Neural cell (in vitro differentiated cells): ENCODE measurements at regions not wholly inside any gene's neighbourhood (a gene's known extent, or its start where the extent isn't known, plus 50 kb on each side); places are given as distances from the start of the nearest gene placed in this dataset.

Experiments used
- H2AFZ ChIP-seq: fragments of 200-600, 300-800 bp; sonication (generic), shearing (Covaris generic); 2 replicates; pipeline ENCODE4 v1.6.0; 2014; ENCODE audit warnings: low read depth, mild to moderate bottlenecking, antibody characterized with exemption, low read length, moderate library complexity
- H3F3A ChIP-seq: fragments of 200-600 bp; shearing (Covaris generic); 2 replicates; pipeline ENCODE4 v1.6.1; 2016; ENCODE audit warnings: mild to moderate bottlenecking, moderate library complexity, mixed read lengths, antibody characterized with exemption, low read length; ENCODE audit not compliant: insufficient read depth, poor library complexity, severe bottlenecking
- H3K27ac ChIP-seq: fragments of 200-600, 300-800 bp; sonication (generic), shearing (Covaris generic); 2 replicates; pipeline ENCODE4 v1.5.1; 2014; ENCODE audit warnings: mild to moderate bottlenecking, low read length, moderate library complexity
- H3K27me3 ChIP-seq: fragments of 300-800, 200-600 bp; sonication (generic), shearing (Covaris generic); 2 replicates; pipeline ENCODE4 v1.6.0; 2014; ENCODE audit warnings: mild to moderate bottlenecking, low read depth, low read length, moderate library complexity; ENCODE audit not compliant: insufficient read depth
- H3K36me3 ChIP-seq: fragments of 300-800, 200-600 bp; sonication (generic), shearing (Covaris generic); 2 replicates; pipeline ENCODE4 v1.5.1; 2014; ENCODE audit warnings: mild to moderate bottlenecking, antibody characterized with exemption, low read length, moderate library complexity; ENCODE audit not compliant: insufficient read depth
- H3K4me2 ChIP-seq: fragments of 300-800, 200-600 bp; sonication (generic), shearing (Covaris generic); 2 replicates; pipeline ENCODE4 v1.6.0; 2014; ENCODE audit warnings: mild to moderate bottlenecking, low read length
- H3K4me3 ChIP-seq: fragments of 300-800, 200-600 bp; sonication (generic), shearing (Covaris generic); 2 replicates; pipeline ENCODE4 v1.5.1; 2014; ENCODE audit warnings: mild to moderate bottlenecking, low read length, moderate library complexity
- H3K79me2 ChIP-seq: fragments of 200-600 bp; shearing (Covaris generic); replicated peaks from 2 replicates; pipeline ENCODE4 v1.6.0; 2014; ENCODE audit warnings: mild to moderate bottlenecking, low read length, moderate library complexity; ENCODE audit not compliant: insufficient read depth
- H3K9ac ChIP-seq: fragments of 300-800, 200-600 bp; sonication (generic), shearing (Covaris generic); 2 replicates; pipeline ENCODE4 v1.6.1; 2016; ENCODE audit warnings: mild to moderate bottlenecking, low read length, mixed read lengths
- H3K9me2 ChIP-seq: fragments of 200-600 bp; shearing (Covaris generic); 2 replicates; pipeline ENCODE4 v1.6.1; 2016; ENCODE audit warnings: mild to moderate bottlenecking, low read length, mixed read lengths; ENCODE audit not compliant: insufficient read depth
- H3K9me3 ChIP-seq: fragments of 200-600, 300-800 bp; sonication (generic), shearing (Covaris generic); 2 replicates; pipeline ENCODE4 v1.6.1; 2016; ENCODE audit warnings: mild to moderate bottlenecking, mixed run types, low read length, moderate library complexity, mixed read lengths
- H4K20me1 ChIP-seq: fragments of 200-600 bp; shearing (Covaris generic); 2 replicates; pipeline ENCODE4 v1.6.1; 2016; ENCODE audit warnings: mild to moderate bottlenecking, mixed run types; ENCODE audit not compliant: insufficient read depth
- EP300 ChIP-seq: fragments of 450-650 bp; conservative IDR thresholded peaks from 2 replicates; pipeline ENCODE4 v1.6.1; 2014; ENCODE audit warnings: antibody characterized with exemption, mild to moderate bottlenecking, moderate library complexity; ENCODE audit not compliant: poor library complexity, severe bottlenecking
- EZH2 ChIP-seq: fragments of 200-600, 300-800 bp; shearing (Covaris generic), sonication (generic); IDR thresholded peaks from 2 replicates; pipeline ENCODE4 v1.6.1; 2014; ENCODE audit warnings: antibody characterized with exemption, low read length, borderline replicate concordance, mild to moderate bottlenecking; ENCODE audit not compliant: insufficient read depth, poor library complexity, severe bottlenecking
- MXI1 ChIP-seq: fragments of 450-650 bp; conservative IDR thresholded peaks from 2 replicates; pipeline ENCODE4 v1.6.1; 2014; ENCODE audit warnings: antibody characterized with exemption, mild to moderate bottlenecking; ENCODE audit not compliant: poor library complexity, severe bottlenecking
- POLR2AphosphoS5 ChIP-seq: IDR thresholded peaks from 2 replicates; pipeline ENCODE4 v1.6.1; 2012
- RAD21 ChIP-seq: fragments of 450-650 bp; conservative IDR thresholded peaks from 2 replicates; pipeline ENCODE4 v1.6.1; 2014; ENCODE audit warnings: antibody characterized with exemption, mild to moderate bottlenecking, moderate library complexity
- SMC3 ChIP-seq: fragments of 450-650 bp; conservative IDR thresholded peaks from 2 replicates; pipeline ENCODE4 v1.6.1; 2014; ENCODE audit warnings: antibody characterized with exemption, mild to moderate bottlenecking, moderate library complexity; ENCODE audit not compliant: poor library complexity
- TAF1 ChIP-seq: IDR thresholded peaks from 2 replicates; pipeline ENCODE4 v1.6.1; 2012; ENCODE audit warnings: low read depth
- TF ChIP-seq, protein P1 (sequence below): IDR thresholded peaks from 2 replicates; pipeline ENCODE4 v1.6.1; 2012; ENCODE audit warnings: borderline replicate concordance
- TF ChIP-seq, protein P2 (sequence below): fragments of 450-650 bp; IDR thresholded peaks from 2 replicates; pipeline ENCODE4 v1.5.1; 2014; ENCODE audit warnings: antibody characterized with exemption, mild to moderate bottlenecking, moderate library complexity; ENCODE audit not compliant: poor library complexity, severe bottlenecking

DNA sequence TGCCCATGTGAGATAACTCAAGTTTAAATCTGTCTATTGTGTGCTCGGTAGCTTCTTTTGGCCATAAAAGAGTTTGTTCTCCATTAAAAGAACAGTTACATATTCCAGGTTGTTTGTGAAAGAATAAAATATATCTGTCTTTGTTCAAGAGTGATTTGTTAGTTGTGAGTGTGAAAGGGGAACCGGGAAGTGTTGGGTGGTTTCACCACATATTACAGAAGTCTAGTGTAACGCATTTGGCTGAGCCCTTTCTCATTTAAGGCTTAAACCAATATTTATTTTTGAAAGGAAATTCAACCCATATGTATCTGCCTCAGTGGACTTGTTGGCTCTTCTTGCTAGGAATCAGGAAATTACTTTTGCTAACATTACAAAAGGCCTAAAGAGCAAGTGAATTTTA is 54.1 kb upstream of the DMRTA1 start:
- Histone ChIP-seq H3K36me3 (no peaks in the 10 kb centered on the region), H3K9me2 (no peaks in the 10 kb centered on the region), H3K9me3 (no peaks in the 10 kb centered on the region), H2AFZ (no peak overlapping the region), H3K79me2 (no peaks in the 10 kb centered on the region), H3K4me2 (no peak overlapping the region), H3K27me3 (no peaks in the 10 kb centered on the region), H4K20me1 (no peaks in the 10 kb centered on the region), H3K4me3 (no peak overlapping the region), H3K9ac (no peak overlapping the region), H3F3A (no peaks in the 10 kb centered on the region), H3K27ac (no peak overlapping the region)
- TF ChIP-seq EZH2 (no peak), POLR2AphosphoS5 (no peak), RAD21 (no peak), EP300 (no peak)

DNA sequence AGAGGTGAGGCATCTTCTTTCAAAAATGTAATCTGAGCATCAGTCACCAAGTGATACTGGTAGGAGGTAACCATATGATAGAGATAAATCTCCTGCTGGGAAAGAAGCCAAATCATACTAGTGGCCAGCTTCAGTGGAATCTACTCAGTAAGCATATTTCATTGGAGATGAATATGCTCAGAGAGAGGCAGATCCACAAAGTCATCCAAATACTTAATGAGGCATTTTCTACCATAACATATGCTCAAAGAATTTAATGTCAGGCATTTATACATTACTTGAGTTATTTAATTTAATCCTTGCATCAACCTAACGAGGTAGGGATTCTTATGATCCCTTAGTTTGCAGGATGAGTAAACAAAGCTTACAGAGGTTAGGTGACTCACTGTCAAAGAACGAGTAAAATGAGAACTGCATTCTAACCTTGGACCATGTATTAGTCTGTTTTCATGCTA is 50.9 kb upstream of the DMRTA1 start:
- TF ChIP-seq EZH2 (no peak), POLR2AphosphoS5 (no peak), TAF1 (no peak), RAD21 (no peak), EP300 (no peak), SMC3 (no peak), MXI1 (no peak)
- TF ChIP-seq, protein P1, sequence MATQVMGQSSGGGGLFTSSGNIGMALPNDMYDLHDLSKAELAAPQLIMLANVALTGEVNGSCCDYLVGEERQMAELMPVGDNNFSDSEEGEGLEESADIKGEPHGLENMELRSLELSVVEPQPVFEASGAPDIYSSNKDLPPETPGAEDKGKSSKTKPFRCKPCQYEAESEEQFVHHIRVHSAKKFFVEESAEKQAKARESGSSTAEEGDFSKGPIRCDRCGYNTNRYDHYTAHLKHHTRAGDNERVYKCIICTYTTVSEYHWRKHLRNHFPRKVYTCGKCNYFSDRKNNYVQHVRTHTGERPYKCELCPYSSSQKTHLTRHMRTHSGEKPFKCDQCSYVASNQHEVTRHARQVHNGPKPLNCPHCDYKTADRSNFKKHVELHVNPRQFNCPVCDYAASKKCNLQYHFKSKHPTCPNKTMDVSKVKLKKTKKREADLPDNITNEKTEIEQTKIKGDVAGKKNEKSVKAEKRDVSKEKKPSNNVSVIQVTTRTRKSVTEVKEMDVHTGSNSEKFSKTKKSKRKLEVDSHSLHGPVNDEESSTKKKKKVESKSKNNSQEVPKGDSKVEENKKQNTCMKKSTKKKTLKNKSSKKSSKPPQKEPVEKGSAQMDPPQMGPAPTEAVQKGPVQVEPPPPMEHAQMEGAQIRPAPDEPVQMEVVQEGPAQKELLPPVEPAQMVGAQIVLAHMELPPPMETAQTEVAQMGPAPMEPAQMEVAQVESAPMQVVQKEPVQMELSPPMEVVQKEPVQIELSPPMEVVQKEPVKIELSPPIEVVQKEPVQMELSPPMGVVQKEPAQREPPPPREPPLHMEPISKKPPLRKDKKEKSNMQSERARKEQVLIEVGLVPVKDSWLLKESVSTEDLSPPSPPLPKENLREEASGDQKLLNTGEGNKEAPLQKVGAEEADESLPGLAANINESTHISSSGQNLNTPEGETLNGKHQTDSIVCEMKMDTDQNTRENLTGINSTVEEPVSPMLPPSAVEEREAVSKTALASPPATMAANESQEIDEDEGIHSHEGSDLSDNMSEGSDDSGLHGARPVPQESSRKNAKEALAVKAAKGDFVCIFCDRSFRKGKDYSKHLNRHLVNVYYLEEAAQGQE = no peak
- TF ChIP-seq, protein P2, sequence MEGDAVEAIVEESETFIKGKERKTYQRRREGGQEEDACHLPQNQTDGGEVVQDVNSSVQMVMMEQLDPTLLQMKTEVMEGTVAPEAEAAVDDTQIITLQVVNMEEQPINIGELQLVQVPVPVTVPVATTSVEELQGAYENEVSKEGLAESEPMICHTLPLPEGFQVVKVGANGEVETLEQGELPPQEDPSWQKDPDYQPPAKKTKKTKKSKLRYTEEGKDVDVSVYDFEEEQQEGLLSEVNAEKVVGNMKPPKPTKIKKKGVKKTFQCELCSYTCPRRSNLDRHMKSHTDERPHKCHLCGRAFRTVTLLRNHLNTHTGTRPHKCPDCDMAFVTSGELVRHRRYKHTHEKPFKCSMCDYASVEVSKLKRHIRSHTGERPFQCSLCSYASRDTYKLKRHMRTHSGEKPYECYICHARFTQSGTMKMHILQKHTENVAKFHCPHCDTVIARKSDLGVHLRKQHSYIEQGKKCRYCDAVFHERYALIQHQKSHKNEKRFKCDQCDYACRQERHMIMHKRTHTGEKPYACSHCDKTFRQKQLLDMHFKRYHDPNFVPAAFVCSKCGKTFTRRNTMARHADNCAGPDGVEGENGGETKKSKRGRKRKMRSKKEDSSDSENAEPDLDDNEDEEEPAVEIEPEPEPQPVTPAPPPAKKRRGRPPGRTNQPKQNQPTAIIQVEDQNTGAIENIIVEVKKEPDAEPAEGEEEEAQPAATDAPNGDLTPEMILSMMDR = no peak
- no peaks in the 10 kb centered on the region for H3K36me3 ChIP-seq
- H3K4me2 ChIP-seq = no peak overlapping the region

More for the DNA sequence above, 50.9 kb upstream of the DMRTA1 start:
- Histone ChIP-seq H3K27me3 (no peaks in the 10 kb centered on the region), H3K4me3 (no peak overlapping the region), H2AFZ (no peak overlapping the region), H3K9me2 (no peaks in the 10 kb centered on the region), H3F3A (no peaks in the 10 kb centered on the region), H3K9ac (no peak overlapping the region), H4K20me1 (no peaks in the 10 kb centered on the region), H3K9me3 (no peaks in the 10 kb centered on the region), H3K27ac (no peak overlapping the region), H3K79me2 (no peaks in the 10 kb centered on the region)
